Activated CD4-positive, alpha-beta T cell treated with anti-CD3 and anti-CD28 coated beads for 36 hours (primary cell): ENCODE measurements at regions not wholly inside any gene's neighbourhood (a gene's known extent, or its start where the extent isn't known, plus 50 kb on each side); places are given as distances from the start of the nearest gene placed in this dataset.

Source experiments
- ATAC-seq: fragments of 200-7000 bp; cut with Tn5 transposase; one replicate; pipeline ENCODE4 v1.10.0; 2021; ENCODE audit warnings: mild to moderate bottlenecking, moderate library complexity
- CTCF ChIA-PET: fragments of 350-600 bp; sonication (Branson Sonifier 250); formaldehyde crosslinking; loops from one replicate; lab custom pipeline; 2021; ENCODE audit warnings: antibody characterized with exemption; lab: Charles Lee
- POLR2A ChIA-PET: fragments of 350-600 bp; sonication (Branson Sonifier 250); formaldehyde crosslinking; loops from one replicate; lab custom pipeline; 2021; ENCODE audit warnings: antibody characterized with exemption, inconsistent platforms; lab: Charles Lee
- DNase-seq: peaks from one replicate; pipeline ENCODE4 v3.0.0-alpha.2; 2020
- H3K27ac Mint-ChIP-seq: one replicate; pipeline ENCODE4 v1.8.0; 2021; ENCODE audit warnings: mixed read lengths
- H3K27me3 Mint-ChIP-seq: one replicate; pipeline ENCODE4 v1.8.0; 2021; ENCODE audit warnings: mixed read lengths
- H3K36me3 Mint-ChIP-seq: one replicate; pipeline ENCODE4 v1.8.0; 2021; ENCODE audit warnings: low read depth, mixed read lengths
- H3K4me1 Mint-ChIP-seq: one replicate; pipeline ENCODE4 v1.8.0; 2021; ENCODE audit warnings: mixed read lengths
- H3K4me3 Mint-ChIP-seq: one replicate; pipeline ENCODE4 v1.8.0; 2021; ENCODE audit warnings: mild to moderate bottlenecking, moderate library complexity, mixed read lengths
- H3K9me3 Mint-ChIP-seq: one replicate; pipeline ENCODE4 v1.8.0; 2021; ENCODE audit warnings: low read depth, mixed read lengths
- intact Hi-C, 2 experiments: fragments of 100-400 bp; cut with DNase I in 1 of 2; cut with micrococcal nuclease in 1 of 2; formaldehyde crosslinking; loops; one replicate each; pipeline versions ENCODE4 v1.14.2 to v1.15.1; 2022 to 2024; cut with DNase I, micrococcal nuclease

DNA sequence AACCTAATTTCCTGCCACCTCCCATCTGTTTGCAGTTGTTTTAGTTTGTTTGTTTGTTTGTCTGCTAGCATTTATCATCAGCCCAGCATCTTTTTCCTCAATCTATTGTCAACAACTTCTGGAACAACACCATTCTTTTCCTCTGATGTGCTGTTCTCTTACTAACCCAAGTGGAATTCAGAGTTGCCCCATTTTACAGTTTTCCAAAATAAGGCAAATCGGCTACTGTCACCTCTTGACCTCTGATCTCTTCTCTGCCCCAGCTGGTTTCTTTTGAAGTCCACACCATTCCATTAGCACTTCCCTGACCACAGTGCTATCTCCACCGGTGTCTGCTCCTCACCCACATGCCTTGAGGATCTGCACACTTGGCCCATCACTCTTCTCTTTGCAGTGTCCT lies 102.4 kb downstream of the EFNB2 start:
- Mint-ChIP-seq H3K27me3 (peaks cover 9% of the 10 kb centered on the region), H3K9me3 (no peaks in the 10 kb centered on the region), H3K36me3 (no peaks in the 10 kb centered on the region), H3K4me1 (no peaks in the 10 kb centered on the region), H3K27ac (no peak overlapping the region), H3K4me3 (no peak overlapping the region)
- intact Hi-C loops: no loop called here
- ChIA-PET POLR2A (no interaction called here), CTCF (no interaction called here)
- no peak for ATAC-seq
- DNase-seq: no peak

DNA sequence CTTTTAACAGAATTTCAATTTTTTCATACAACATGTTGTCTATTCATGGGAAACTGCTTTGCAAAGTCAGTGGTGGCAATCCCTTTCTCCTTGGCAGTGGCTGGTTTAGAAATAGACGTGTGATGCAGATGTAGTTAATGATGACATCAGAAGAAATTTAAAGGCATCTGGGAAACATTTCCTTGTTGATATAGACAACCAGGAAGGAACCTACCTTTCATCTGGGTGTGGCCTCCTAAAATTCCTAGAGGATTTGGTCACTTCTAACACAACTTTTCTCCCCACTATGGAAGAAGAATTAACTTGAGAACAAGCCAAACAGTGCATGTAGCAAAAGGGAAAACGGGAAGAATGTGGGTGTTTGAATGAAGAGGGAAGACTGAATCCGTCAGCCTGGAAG lies 102.8 kb downstream of the EFNB2 start:
- intact Hi-C loops: no loop called here
- ATAC-seq (no peak), DNase-seq (no peak)
- Mint-ChIP-seq H3K9me3 (no peaks in the 10 kb centered on the region), H3K27ac (no peak overlapping the region), H3K27me3 (peaks cover 9% of the 10 kb centered on the region), H3K4me1 (no peaks in the 10 kb centered on the region), H3K4me3 (no peak overlapping the region), H3K36me3 (no peaks in the 10 kb centered on the region)
- ChIA-PET CTCF (no interaction called here), POLR2A (no interaction called here)

DNA sequence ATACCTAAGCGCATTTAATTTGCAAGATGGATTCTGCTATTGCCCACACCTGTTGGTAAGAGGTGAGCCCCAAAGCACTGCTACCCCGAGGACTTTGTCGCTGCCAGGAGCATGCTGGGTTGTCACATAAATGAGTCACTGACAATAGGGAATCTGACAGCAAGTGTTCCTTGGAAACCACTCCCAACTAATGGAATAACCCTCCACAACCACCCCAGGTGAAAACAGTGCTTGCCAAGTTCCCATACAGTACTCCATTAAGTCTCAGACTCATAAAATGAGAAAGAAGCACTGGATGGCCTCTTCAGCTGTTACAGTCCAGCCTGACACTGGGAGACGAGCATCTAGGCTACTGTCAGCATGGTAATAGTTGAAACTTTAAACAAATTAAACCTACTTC lies 108.6 kb downstream of the EFNB2 start:
- H3K4me1 Mint-ChIP-seq: no peaks in the 10 kb centered on the region
- intact Hi-C loops: no loop called here
- peaks cover 11% of the 10 kb centered on the region for H3K27me3 Mint-ChIP-seq
- ChIA-PET POLR2A (no interaction called here), CTCF (no interaction called here)
- DNase-seq (no peak), ATAC-seq (no peak)
- H3K4me3 Mint-ChIP-seq: no peak overlapping the region
- no peaks in the 10 kb centered on the region for H3K36me3 Mint-ChIP-seq
- no peaks in the 10 kb centered on the region for H3K9me3 Mint-ChIP-seq
- H3K27ac Mint-ChIP-seq: no peak overlapping the region

DNA sequence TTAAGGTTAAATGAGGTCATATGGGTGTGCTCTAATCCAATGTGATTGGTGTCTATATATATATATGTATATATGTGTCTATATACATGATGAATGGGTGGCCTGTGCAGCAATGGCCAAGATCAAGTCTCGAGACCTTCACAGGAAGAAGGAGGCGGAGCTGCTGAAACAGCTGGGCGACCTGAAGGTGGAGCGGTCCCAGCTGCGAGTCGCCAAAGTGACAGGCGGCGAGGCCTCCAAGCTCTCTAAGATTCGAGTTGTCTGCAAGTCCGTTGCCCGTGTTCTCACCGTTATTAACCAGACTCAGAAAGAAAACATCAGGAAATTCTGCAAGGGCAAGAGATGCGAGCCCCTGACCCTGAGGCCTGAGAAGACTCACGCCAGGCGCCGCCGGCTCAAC lies 109.8 kb downstream of the EFNB2 start:
- no peaks in the 10 kb centered on the region for H3K36me3 Mint-ChIP-seq
- H3K4me1 Mint-ChIP-seq: no peaks in the 10 kb centered on the region
- H3K27ac Mint-ChIP-seq: no peak overlapping the region
- intact Hi-C loops: no loop called here
- no peaks in the 10 kb centered on the region for H3K9me3 Mint-ChIP-seq
- peaks cover 12% of the 10 kb centered on the region for H3K27me3 Mint-ChIP-seq
- POLR2A ChIA-PET: no interaction called here
- DNase-seq: no peak
- CTCF ChIA-PET: no interaction called here
- no peak for ATAC-seq
- no peak overlapping the region for H3K4me3 Mint-ChIP-seq

DNA sequence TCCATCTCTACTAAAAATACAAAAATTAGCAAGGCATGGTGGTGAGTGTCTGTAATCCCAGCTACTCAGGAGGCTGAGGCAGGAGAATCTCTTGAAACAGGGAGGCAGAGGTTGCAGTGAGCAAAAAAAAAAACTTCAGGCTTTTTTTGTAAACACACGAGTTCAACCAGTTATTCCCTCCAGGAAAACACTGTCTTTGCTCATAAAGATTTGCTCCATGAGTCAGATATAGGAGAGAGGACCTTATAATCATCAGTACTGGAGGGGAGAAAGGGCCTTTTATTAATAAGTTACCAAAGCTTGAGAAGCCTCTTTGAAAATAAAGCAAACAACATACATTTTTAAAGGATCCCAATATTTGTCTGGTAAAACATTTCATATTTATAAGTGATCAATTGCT lies 110.7 kb downstream of the EFNB2 start:
- CTCF ChIA-PET: no interaction called here

DNA sequence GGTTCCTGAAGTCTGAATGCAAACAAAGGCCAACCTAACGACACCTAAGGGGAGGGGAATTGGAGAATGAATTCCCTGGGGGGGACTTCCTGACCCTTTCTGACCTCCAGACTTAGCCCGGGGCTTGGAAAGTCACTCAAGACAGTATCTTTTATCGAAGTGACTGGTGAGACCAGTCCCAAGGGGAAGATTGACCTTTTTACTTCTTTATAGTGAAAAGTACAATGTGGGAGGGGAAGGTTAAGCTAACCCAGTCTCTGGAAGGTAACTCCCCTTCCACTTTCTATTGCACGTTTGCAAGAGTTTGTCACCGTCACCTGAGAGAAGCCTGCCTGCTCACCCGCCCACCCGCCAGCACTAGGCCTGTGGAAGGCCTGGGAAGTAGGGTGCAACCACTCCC lies 111.9 kb downstream of the EFNB2 start:
- no peak overlapping the region for H3K4me3 Mint-ChIP-seq
- no peaks in the 10 kb centered on the region for H3K36me3 Mint-ChIP-seq
- ChIA-PET POLR2A (no interaction called here), CTCF (no interaction called here)
- intact Hi-C loops: no loop called here
- no peaks in the 10 kb centered on the region for H3K4me1 Mint-ChIP-seq
- ATAC-seq (no peak), DNase-seq (no peak)
- no peaks in the 10 kb centered on the region for H3K9me3 Mint-ChIP-seq
- peaks cover 14% of the 10 kb centered on the region for H3K27me3 Mint-ChIP-seq
- H3K27ac Mint-ChIP-seq: no peak overlapping the region

More for the DNA sequence above, 110.7 kb downstream of the EFNB2 start:
- Mint-ChIP-seq H3K9me3 (no peaks in the 10 kb centered on the region), H3K36me3 (no peaks in the 10 kb centered on the region), H3K27ac (no peak overlapping the region), H3K4me1 (no peaks in the 10 kb centered on the region), H3K4me3 (no peak overlapping the region), H3K27me3 (peaks cover 14% of the 10 kb centered on the region)
- DNase-seq: no peak
- POLR2A ChIA-PET: no interaction called here
- ATAC-seq: no peak
- intact Hi-C loops: no loop called here

DNA sequence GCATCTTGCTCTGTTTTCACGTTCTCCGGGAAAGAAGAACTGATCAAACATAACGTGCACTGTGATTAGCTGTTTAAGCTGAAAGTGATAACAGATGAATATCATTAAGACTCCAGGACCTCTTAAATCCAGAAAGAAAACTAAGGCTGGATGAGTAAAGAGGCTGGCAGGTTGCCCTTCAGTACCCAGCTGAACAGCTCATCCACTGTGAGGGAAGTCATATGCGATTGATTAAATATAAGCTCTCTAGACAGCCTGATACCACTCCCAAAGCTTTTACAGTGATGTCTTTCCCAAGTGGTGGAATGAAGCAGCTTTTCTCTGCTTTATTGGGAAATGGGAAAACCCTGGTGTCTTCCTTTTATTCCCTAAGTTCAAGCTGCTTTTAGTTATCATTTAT lies 116.9 kb downstream of the EFNB2 start:
- no peaks in the 10 kb centered on the region for H3K9me3 Mint-ChIP-seq

DNA sequence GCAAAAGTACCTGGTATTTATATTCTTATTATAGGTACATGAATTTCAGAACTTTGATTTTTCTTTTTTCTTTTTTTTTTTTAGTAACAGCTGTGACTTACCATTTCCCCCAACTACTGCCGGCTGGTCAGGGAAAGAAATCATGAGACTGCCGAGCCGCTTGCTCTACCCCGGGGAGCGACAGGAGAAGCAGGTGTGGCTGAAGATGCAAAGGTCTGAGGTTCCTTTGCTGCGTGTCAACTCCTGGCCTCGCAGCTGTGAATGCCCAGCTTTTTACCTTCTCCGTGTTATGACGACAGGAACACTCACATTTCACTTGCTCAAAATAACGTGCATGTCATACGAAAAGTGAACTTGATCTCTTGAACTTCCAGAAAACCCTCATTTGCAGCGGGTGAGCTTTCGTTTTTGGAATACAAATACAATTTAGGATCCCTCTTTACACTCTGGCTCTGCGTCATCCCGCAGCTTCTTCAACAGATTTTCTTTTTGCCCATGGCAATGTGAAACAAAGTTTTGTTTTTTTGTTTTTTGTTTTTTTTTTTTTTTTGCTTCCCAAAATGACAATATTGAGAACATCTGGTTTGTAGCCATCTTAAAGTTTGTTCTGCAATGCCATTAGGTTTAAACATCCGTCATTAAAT lies 117.9 kb downstream of the EFNB2 start:
- Mint-ChIP-seq H3K4me3 (no peak overlapping the region), H3K27me3 (peaks cover 15% of the 10 kb centered on the region), H3K9me3 (no peaks in the 10 kb centered on the region), H3K27ac (no peak overlapping the region), H3K36me3 (no peaks in the 10 kb centered on the region), H3K4me1 (peaks cover 3% of the 10 kb centered on the region)
- POLR2A ChIA-PET: interaction anchor here (0.7 kb wide), 1 partner anchor 1027 kb away, joined by 3 read pairs; no protein-coding TSS in a partner anchor
- ATAC-seq (no peak), DNase-seq (no peak)
- intact Hi-C loops: no loop called here
- CTCF ChIA-PET: interaction anchor here (1.4 kb wide), 1 partner anchor 40 kb away, joined by 3 read pairs; no protein-coding TSS in a partner anchor

More for the DNA sequence above, 116.9 kb downstream of the EFNB2 start:
- DNase-seq (no peak), ATAC-seq (no peak)
- ChIA-PET CTCF (interaction anchor here (0.6 kb wide), 1 partner anchor 353 kb away, joined by 3 read pairs; no protein-coding TSS in a partner anchor), POLR2A (no interaction called here)
- H3K27me3 Mint-ChIP-seq: peaks cover 22% of the 10 kb centered on the region
- intact Hi-C loops: no loop called here
- H3K36me3 Mint-ChIP-seq: no peaks in the 10 kb centered on the region
- H3K4me1 Mint-ChIP-seq: peaks cover 3% of the 10 kb centered on the region
- no peak overlapping the region for H3K27ac Mint-ChIP-seq
- H3K4me3 Mint-ChIP-seq: no peak overlapping the region

DNA sequence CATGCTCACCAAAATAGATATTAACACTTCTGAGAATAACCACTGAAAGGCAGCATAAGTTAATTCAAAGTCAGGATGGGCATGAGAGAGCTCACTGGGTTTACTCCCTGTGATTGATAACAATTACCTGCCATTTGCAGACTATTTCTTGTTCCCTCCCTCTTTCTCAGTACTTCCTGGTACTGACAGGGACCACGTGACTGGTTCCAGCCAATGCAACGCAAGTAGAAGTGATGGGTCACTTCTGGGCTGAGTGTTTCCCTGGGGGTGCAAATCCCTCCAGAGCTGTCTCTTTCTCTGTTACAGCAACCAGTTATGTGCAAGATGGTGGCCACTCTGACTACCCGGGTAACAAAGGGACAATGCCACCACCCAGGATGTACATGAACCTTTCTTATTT lies 118.8 kb downstream of the EFNB2 start:
- no peak for ATAC-seq

DNA sequence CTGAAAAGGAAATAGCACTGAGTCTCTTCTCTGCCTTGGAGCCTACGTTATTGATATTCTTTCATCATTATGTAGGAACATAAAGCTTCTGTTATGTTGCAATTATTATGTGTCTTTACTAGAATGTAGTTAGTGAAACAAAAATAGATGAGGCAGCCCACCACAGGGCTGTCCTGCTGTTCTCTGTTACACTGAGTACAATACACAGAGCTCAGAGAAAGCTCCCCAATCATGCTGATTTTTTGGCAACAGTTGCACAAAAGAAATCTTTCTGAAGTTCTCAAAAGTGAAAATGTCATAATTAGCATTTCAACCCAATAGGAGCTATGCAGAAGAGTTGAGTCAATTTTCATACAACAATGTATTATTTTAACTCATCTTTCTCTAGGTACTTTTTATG lies 119.5 kb downstream of the EFNB2 start:
- Mint-ChIP-seq H3K4me3 (no peak overlapping the region), H3K27me3 (peaks cover 12% of the 10 kb centered on the region), H3K9me3 (no peaks in the 10 kb centered on the region), H3K27ac (no peak overlapping the region), H3K36me3 (no peaks in the 10 kb centered on the region), H3K4me1 (peaks cover 3% of the 10 kb centered on the region)
- ChIA-PET CTCF (no interaction called here), POLR2A (no interaction called here)
- ATAC-seq (no peak), DNase-seq (no peak)
- intact Hi-C loops: no loop called here

More for the DNA sequence above, 118.8 kb downstream of the EFNB2 start:
- peak; percentile 7 for DNase-seq
- Mint-ChIP-seq H3K27ac (no peak overlapping the region), H3K4me3 (no peak overlapping the region), H3K36me3 (no peaks in the 10 kb centered on the region), H3K27me3 (peaks cover 12% of the 10 kb centered on the region), H3K4me1 (peaks cover 3% of the 10 kb centered on the region), H3K9me3 (no peaks in the 10 kb centered on the region)
- intact Hi-C loops: no loop called here
- ChIA-PET POLR2A (no interaction called here), CTCF (interaction anchor here (1.4 kb wide), 1 partner anchor 41 kb away, joined by 3 read pairs; no protein-coding TSS in a partner anchor)

DNA sequence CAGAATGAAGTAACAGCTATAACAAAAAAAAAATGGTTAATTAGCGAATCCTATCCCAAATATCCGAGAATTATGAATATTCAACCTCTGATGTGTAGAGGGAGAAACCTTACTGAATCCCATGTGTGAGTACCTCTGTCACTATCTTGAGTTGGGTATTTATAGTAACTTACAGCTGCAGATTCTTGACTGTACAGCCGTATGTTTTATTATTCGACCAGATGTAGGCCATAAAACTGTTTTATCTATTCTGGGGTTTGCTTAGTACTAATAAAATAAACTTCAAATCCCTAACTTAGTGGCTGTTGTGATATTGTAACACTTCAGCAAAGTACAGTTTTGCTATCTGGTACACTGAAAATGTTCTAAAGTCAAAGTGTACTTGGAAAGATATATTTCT lies 120.0 kb downstream of the EFNB2 start:
- ATAC-seq (no peak), DNase-seq (no peak)
- Mint-ChIP-seq H3K36me3 (no peaks in the 10 kb centered on the region), H3K4me3 (no peak overlapping the region), H3K9me3 (no peaks in the 10 kb centered on the region), H3K27me3 (peaks cover 14% of the 10 kb centered on the region), H3K27ac (no peak overlapping the region), H3K4me1 (peaks cover 3% of the 10 kb centered on the region)
- ChIA-PET POLR2A (no interaction called here), CTCF (no interaction called here)
- intact Hi-C loops: no loop called here

DNA sequence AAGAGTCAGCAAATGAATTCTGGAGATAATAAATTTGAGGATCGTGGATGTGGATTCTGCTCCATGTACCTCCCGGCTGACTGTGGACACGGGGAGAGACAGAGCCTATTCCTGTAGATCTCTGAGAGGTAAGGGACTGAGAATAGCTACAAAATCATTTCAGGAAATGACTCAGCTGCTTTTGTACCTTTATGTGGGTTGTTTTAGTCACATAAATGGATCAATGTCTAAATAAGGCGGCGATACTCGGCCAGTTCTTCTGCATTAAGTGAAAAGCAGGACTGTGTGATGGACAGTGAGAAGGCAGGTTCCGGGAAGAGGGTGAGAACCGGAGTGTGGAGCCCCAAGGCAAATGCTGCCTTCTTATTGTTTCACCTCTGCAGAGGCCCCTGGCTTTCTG lies 128.1 kb downstream of the EFNB2 start:
- intact Hi-C loops: no loop called here
- Mint-ChIP-seq H3K36me3 (no peaks in the 10 kb centered on the region), H3K4me3 (no peak overlapping the region), H3K27me3 (peaks cover 21% of the 10 kb centered on the region), H3K27ac (no peak overlapping the region), H3K4me1 (no peaks in the 10 kb centered on the region), H3K9me3 (no peaks in the 10 kb centered on the region)
- POLR2A ChIA-PET: no interaction called here
- ATAC-seq (no peak), DNase-seq (no peak)
- CTCF ChIA-PET: no interaction called here
